ENCODE measurements at regions not wholly inside any gene's neighbourhood (a gene's known extent, or its start where the extent isn't known, plus 50 kb on each side); places are given as distances from the start of the nearest gene placed in this dataset.

DNA sequence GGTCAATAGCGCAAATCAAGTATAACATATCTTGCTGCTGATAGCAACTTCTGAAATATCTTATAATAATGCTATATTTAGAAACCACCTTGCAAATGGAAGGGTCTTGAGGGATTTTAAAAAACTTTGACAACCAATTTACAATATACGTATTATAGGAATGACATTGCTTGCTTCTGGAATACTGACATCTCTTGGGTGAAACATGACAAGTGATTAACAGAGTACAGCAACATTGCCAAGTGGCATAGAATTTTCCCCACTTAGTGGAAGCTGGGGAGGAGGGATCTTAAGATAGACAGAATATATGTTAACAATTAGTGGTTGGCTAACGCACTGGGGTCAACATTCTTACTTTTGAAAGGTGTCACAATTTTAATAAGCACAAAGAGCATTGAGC, 133.6 kb upstream of the TMEFF2 start:
- BruUV-seq (replicated peaks) = no TSS peak
- intact Hi-C loops (cut with micrococcal nuclease; ENCODE audit: unreplicated experiment) = no loop called here
- Histone ChIP-seq H3K4me3 (ENCODE audit: low read depth, low read length, poor library complexity, severe bottlenecking) (no peak overlapping the region), H3K27me3 (replicated peaks; ENCODE audit: insufficient read depth, low read depth, low read length, poor library complexity) (no peaks in the 10 kb centered on the region), H3K4me1 (ENCODE audit: insufficient read depth, low read length, poor library complexity, severe bottlenecking) (no peaks in the 10 kb centered on the region), H3K9me3 (ENCODE audit: low read depth, low read length, poor library complexity, severe bottlenecking) (no peaks in the 10 kb centered on the region), H3K36me3 (ENCODE audit: insufficient read depth, low read length, poor library complexity, severe bottlenecking) (no peaks in the 10 kb centered on the region), H3K27ac (ENCODE audit: low read depth, low read length, poor library complexity, severe bottlenecking) (no peak overlapping the region)
- DNase-seq (ENCODE audit: low spot score) = no peak
- CTCF ChIA-PET = no interaction called here
- TF ChIP-seq EZH2 (IDR thresholded peaks at IDR 0.05; ENCODE audit: borderline replicate concordance, low read depth, low read length, poor library complexity, severe bottlenecking) (no peak), CTCF (conservative IDR thresholded peaks at IDR 0.05; ENCODE audit: low read depth, low read length) (no peak)
- POLR2A ChIA-PET (ENCODE audit: low non-redundant PET) = no interaction called here

DNA sequence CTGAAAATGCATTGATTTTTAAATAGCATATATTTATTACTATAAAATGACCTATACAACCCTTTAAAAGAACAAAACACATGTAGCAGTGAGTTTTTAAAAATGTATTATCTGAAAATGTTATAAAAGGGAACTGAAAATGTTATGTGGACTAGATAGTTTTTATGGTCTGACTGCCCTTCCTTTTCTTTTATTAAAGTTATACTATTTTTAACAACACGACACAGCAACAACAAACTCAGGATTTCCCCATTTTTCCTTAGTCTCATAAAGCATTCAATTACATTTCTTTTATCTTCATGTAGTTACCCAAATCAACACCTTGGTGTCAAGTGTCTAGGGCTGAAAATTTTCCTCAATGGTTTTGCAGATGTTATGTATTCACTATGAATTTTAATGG, 132.8 kb upstream of the TMEFF2 start:
- no peaks in the 10 kb centered on the region for H3K9me3 ChIP-seq (ENCODE audit: low read depth, low read length, poor library complexity, severe bottlenecking)
- DNase-seq (ENCODE audit: low spot score) = no peak
- H3K4me3 ChIP-seq (ENCODE audit: low read depth, low read length, poor library complexity, severe bottlenecking) = no peak overlapping the region
- intact Hi-C loops (cut with micrococcal nuclease; ENCODE audit: unreplicated experiment) = no loop called here
- BruUV-seq (replicated peaks) = no TSS peak
- H3K27ac ChIP-seq (ENCODE audit: low read depth, low read length, poor library complexity, severe bottlenecking) = no peak overlapping the region
- CTCF ChIA-PET = no interaction called here
- POLR2A ChIA-PET (ENCODE audit: low non-redundant PET) = no interaction called here
- no peaks in the 10 kb centered on the region for H3K27me3 ChIP-seq (replicated peaks; ENCODE audit: insufficient read depth, low read depth, low read length, poor library complexity)
- H3K36me3 ChIP-seq (ENCODE audit: insufficient read depth, low read length, poor library complexity, severe bottlenecking) = no peaks in the 10 kb centered on the region
- TF ChIP-seq CTCF (conservative IDR thresholded peaks at IDR 0.05; ENCODE audit: low read depth, low read length) (no peak), EZH2 (IDR thresholded peaks at IDR 0.05; ENCODE audit: borderline replicate concordance, low read depth, low read length, poor library complexity, severe bottlenecking) (no peak)
- H3K4me1 ChIP-seq (ENCODE audit: insufficient read depth, low read length, poor library complexity, severe bottlenecking) = no peaks in the 10 kb centered on the region

DNA sequence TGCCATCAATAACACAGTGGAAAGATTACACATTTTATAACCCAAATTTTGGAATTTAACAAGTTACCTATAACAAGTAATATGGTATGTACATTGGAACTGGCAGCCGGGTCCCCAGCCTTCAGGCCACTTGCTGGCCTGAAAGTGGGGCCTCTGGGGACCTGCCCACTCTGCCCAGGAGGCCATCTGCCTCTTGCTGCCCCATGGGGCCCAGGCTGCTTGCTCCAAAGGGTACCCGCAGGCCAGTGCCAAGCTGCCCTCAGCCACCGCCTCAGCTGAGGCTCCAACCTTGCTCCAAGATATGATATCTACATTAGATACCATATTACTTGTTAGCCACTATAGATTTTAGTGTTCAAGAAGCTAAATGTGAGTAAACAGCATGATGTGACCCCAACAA, 120.8 kb upstream of the TMEFF2 start:
- CTCF ChIA-PET = no interaction called here
- Histone ChIP-seq H3K4me3 (ENCODE audit: low read depth, low read length, poor library complexity, severe bottlenecking) (no peak overlapping the region), H3K4me1 (ENCODE audit: insufficient read depth, low read length, poor library complexity, severe bottlenecking) (peaks cover 6% of the 10 kb centered on the region), H3K36me3 (ENCODE audit: insufficient read depth, low read length, poor library complexity, severe bottlenecking) (no peaks in the 10 kb centered on the region), H3K27ac (ENCODE audit: low read depth, low read length, poor library complexity, severe bottlenecking) (no peak overlapping the region), H3K27me3 (replicated peaks; ENCODE audit: insufficient read depth, low read depth, low read length, poor library complexity) (no peaks in the 10 kb centered on the region), H3K9me3 (ENCODE audit: low read depth, low read length, poor library complexity, severe bottlenecking) (peaks cover 4% of the 10 kb centered on the region)
- BruUV-seq (replicated peaks) = no TSS peak
- TF ChIP-seq CTCF (conservative IDR thresholded peaks at IDR 0.05; ENCODE audit: low read depth, low read length) (no peak), EZH2 (IDR thresholded peaks at IDR 0.05; ENCODE audit: borderline replicate concordance, low read depth, low read length, poor library complexity, severe bottlenecking) (no peak)
- POLR2A ChIA-PET (ENCODE audit: low non-redundant PET) = no interaction called here
- intact Hi-C loops (cut with micrococcal nuclease; ENCODE audit: unreplicated experiment) = no loop called here
- DNase-seq (ENCODE audit: low spot score) = no peak
